ENCODE measurements at regions not wholly inside any gene's neighbourhood (a gene's known extent, or its start where the extent isn't known, plus 50 kb on each side); places are given as distances from the start of the nearest gene placed in this dataset.

DNA sequence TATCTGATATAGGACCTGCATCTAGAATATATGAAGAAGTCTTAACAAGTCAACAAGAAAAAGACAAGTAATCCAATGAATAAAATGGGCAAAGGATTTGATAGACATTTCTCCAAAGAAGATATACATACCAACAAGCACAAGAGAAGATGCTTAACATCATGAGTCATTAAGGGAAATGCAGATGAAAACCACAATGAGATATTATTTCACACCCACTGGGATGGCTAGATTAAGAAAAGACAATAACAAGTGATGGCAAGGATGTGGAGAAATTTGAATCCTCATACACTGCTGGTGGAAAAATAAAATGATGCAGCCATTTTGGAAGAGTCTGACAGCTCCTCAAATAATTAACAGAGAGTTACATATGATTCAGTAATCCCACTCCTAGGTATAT lies 502.6 kb downstream of the FUT8 start:
- TF ChIP-seq, protein P1, sequence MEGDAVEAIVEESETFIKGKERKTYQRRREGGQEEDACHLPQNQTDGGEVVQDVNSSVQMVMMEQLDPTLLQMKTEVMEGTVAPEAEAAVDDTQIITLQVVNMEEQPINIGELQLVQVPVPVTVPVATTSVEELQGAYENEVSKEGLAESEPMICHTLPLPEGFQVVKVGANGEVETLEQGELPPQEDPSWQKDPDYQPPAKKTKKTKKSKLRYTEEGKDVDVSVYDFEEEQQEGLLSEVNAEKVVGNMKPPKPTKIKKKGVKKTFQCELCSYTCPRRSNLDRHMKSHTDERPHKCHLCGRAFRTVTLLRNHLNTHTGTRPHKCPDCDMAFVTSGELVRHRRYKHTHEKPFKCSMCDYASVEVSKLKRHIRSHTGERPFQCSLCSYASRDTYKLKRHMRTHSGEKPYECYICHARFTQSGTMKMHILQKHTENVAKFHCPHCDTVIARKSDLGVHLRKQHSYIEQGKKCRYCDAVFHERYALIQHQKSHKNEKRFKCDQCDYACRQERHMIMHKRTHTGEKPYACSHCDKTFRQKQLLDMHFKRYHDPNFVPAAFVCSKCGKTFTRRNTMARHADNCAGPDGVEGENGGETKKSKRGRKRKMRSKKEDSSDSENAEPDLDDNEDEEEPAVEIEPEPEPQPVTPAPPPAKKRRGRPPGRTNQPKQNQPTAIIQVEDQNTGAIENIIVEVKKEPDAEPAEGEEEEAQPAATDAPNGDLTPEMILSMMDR (IDR thresholded peaks at IDR 0.05), result no peak
- TF ChIP-seq POLR2A (IDR thresholded peaks at IDR 0.05), result no peak
